ENCODE measurements at regions not wholly inside any gene's neighbourhood (a gene's known extent, or its start where the extent isn't known, plus 50 kb on each side); places are given as distances from the start of the nearest gene placed in this dataset.

DNA sequence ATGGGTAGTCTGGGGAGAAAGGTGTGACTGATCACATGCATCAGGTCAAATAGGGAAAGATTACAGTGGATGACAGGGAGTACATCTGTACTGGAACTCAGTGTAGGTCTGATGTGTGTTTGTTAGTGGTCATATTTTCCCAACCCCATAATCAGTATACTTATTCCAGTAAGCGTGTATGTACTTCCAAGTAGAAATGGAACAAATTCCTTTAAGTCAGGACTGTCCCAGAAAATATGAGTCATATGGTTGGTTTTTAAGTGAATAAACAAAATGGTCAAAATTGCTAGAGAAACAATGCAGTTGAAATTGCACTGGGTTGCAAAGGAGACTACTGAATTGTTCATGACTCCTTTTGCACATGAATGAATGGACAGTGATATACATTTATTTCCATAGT, 118.8 kb upstream of the MYO3A start:
- TF ChIP-seq, protein P1, sequence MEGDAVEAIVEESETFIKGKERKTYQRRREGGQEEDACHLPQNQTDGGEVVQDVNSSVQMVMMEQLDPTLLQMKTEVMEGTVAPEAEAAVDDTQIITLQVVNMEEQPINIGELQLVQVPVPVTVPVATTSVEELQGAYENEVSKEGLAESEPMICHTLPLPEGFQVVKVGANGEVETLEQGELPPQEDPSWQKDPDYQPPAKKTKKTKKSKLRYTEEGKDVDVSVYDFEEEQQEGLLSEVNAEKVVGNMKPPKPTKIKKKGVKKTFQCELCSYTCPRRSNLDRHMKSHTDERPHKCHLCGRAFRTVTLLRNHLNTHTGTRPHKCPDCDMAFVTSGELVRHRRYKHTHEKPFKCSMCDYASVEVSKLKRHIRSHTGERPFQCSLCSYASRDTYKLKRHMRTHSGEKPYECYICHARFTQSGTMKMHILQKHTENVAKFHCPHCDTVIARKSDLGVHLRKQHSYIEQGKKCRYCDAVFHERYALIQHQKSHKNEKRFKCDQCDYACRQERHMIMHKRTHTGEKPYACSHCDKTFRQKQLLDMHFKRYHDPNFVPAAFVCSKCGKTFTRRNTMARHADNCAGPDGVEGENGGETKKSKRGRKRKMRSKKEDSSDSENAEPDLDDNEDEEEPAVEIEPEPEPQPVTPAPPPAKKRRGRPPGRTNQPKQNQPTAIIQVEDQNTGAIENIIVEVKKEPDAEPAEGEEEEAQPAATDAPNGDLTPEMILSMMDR (conservative IDR thresholded peaks at IDR 0.05; ENCODE audit: low read depth, low read length) = no peak
- H3K4me3 ChIP-seq (ENCODE audit: low read depth, low read length) = no peak overlapping the region
- DNase-seq (ENCODE audit: low read depth) = peak; percentile 8

DNA sequence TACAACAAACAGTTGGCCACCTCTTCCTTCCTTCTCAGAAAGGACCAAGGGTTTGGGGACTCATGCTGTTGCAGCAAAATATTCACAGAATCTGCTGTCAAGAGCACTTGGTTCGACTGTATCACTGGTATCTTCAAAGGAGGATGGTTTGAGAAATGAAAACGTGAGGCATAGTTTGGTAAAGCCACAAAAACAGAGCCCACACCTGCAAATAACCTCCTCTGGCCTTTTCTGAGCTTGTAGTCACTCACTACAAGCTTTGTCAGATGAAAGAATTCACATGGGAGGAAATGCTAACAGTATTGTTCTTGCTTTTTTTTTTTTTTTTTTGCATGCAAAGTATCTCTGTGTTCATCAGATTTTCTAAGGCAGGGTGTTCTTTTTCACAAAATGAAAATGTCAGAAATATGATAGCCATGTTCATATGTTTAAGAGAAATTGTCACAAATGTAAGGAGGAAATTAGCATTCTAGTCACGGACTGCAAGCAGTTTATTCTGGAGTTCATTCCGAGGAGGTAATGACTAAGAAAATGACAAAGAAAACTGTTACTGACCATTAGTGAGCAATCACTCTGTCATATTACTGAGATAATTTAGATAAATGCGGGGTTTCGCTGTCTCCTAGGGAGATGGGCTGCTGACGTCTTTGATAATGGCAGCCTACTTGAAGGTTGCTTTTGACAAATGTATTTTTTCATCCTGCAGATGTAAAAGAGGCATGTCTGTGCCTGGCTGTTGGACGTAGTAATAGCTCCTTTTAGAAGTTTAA, 117.8 kb upstream of the MYO3A start:
- H3K4me3 ChIP-seq (ENCODE audit: low read depth, low read length) = no peak overlapping the region
- no peak for DNase-seq (ENCODE audit: low read depth)
- TF ChIP-seq, protein P1 (conservative IDR thresholded peaks at IDR 0.05; ENCODE audit: low read depth, low read length) = no peak

DNA sequence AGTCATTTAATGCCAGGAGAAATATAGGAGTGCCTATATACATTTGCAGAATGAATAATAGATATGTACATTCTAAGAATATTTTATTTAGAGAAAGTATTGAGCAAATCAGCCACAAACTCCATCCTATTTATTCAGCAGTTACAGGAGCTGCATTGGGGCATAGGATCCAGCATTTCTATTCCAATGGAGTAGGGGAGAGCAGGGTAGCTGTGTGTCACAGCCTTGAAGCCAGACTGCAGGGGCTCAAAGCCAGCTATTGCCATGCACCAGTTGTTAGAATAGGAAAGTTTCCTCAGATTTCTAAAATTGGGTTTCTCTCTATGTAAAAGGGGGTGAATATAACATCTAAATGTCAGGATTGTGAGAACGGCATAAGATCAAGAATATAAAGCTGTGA, 116.8 kb upstream of the MYO3A start:
- no peak for DNase-seq (ENCODE audit: low read depth)
- no peak overlapping the region for H3K4me3 ChIP-seq (ENCODE audit: low read depth, low read length)
- TF ChIP-seq, protein P1 (conservative IDR thresholded peaks at IDR 0.05; ENCODE audit: low read depth, low read length) = no peak

DNA sequence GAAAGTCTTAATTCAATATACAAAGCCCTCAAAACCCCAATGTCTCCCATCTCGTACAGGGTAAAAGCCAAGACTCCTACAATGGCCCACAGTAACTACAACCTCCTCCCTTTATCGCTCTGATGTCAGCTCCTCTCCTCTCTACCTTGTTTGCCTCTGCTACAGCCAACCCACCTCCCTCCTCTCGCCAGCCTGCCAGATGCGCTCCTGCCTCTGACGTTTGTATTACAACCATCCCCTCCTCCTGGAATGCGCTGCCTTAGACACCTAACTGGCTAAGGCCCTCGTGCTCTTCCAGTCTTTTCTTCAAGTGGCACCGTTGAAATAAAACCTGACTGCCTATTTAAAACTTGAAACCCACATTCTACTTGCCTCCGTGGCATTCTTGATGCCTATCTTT, 115.3 kb upstream of the MYO3A start:
- H3K4me3 ChIP-seq (ENCODE audit: low read depth, low read length) = no peak overlapping the region
- DNase-seq (ENCODE audit: low read depth) = no peak
- TF ChIP-seq, protein P1 (conservative IDR thresholded peaks at IDR 0.05; ENCODE audit: low read depth, low read length) = no peak

DNA sequence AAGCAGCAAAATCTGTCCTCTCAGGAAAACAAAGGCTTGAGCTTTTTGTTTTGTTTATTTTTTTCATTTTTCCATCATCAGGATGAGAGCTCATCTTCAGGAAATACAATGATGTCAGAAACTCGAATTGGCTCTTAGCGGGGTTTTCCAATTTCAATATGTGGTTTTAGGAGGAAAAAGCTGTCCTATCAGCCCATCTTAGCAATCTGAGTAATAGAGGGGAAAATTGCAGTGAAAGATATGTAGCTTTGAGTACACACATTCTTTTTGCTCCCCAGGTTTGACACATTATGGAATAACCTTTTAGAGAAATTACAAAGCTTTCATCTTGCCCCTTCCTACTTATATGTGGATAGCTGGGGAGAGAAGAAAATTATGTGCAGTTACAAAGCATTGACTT, 113.6 kb upstream of the MYO3A start:
- no peak for DNase-seq (ENCODE audit: low read depth)
- no peak overlapping the region for H3K4me3 ChIP-seq (ENCODE audit: low read depth, low read length)
- TF ChIP-seq, protein P1 (conservative IDR thresholded peaks at IDR 0.05; ENCODE audit: low read depth, low read length) = no peak

DNA sequence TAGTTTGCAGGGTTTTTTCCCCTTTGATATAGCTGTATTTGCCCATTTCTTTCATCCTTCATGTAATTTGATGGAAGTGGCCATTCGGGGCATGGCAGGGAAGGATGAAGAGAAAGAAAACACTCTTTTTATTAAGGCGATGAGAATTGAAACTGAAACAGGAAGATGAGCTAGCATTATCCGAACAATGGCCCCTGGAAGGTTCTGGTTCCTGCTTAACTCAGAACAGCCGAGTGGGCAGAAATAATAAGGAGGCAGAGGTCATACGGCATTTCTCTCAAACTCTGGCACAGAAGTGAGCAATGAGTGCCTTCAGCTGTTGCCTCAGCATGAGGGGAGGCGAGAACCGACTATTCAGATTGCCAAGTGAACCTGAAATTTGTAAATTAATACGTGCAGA, 113.2 kb upstream of the MYO3A start:
- TF ChIP-seq, protein P1 (conservative IDR thresholded peaks at IDR 0.05; ENCODE audit: low read depth, low read length) = no peak
- no peak for DNase-seq (ENCODE audit: low read depth)
- H3K4me3 ChIP-seq (ENCODE audit: low read depth, low read length) = no peak overlapping the region

DNA sequence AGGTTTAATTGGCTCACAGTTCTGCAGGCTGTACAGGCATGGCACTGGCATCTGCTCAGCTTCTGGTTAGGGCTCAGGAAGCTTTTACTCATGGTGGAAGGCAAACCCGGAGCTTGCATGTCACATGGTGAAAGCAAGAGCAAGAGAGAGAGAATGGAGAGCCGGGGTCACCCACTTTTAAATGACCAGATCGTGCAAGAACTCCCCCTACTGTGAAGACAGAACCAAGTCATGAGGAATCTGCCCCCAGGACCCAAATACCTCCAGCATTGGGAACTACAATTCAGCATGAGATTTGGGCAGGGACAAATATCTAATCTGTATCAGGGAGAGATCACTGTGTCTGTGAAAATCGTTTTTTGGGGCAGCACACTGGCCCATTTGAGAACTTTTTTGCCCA, 110.0 kb upstream of the MYO3A start:
- TF ChIP-seq, protein P1 (conservative IDR thresholded peaks at IDR 0.05; ENCODE audit: low read depth, low read length) = no peak
- H3K4me3 ChIP-seq (ENCODE audit: low read depth, low read length) = no peak overlapping the region
- no peak for DNase-seq (ENCODE audit: low read depth)
